HepG2 (cell line): ENCODE measurements at regions not wholly inside any gene's neighbourhood (a gene's known extent, or its start where the extent isn't known, plus 50 kb on each side); places are given as distances from the start of the nearest gene placed in this dataset.

Source experiments
- CHD2 ChIP-seq: IDR thresholded peaks from 2 replicates; pipeline ENCODE4 v1.6.1; 2011; ENCODE audit warnings: low read depth, low read length, improper control_type of control experiment
- ZBTB8A ChIP-seq: sonication (generic); formaldehyde crosslinking; IDR thresholded peaks from 2 replicates; pipeline ENCODE4 v1.4.0; 2020; ENCODE audit warnings: mild to moderate bottlenecking, low read depth, missing genetic modification reagents, borderline replicate concordance
- ZNF562 ChIP-seq: sonication (generic); formaldehyde crosslinking; IDR thresholded peaks from 2 replicates; pipeline ENCODE4 v1.8.0; 2022; ENCODE audit warnings: missing genetic modification reagents, borderline replicate concordance
- ZNF652 ChIP-seq: IDR thresholded peaks from 2 replicates; pipeline ENCODE4 v1.6.1; 2016; ENCODE audit warnings: low read depth, borderline replicate concordance
- ZNF816 ChIP-seq: sonication (generic); formaldehyde crosslinking; IDR thresholded peaks from 2 replicates; pipeline ENCODE4 v1.8.0; 2022; ENCODE audit warnings: missing genetic modification reagents, mild to moderate bottlenecking, borderline replicate concordance
- ZSCAN30 ChIP-seq: sonication (generic); formaldehyde crosslinking; IDR thresholded peaks from 2 replicates; pipeline ENCODE4 v1.5.0; 2020; ENCODE audit warnings: mild to moderate bottlenecking, missing genetic modification reagents

DNA sequence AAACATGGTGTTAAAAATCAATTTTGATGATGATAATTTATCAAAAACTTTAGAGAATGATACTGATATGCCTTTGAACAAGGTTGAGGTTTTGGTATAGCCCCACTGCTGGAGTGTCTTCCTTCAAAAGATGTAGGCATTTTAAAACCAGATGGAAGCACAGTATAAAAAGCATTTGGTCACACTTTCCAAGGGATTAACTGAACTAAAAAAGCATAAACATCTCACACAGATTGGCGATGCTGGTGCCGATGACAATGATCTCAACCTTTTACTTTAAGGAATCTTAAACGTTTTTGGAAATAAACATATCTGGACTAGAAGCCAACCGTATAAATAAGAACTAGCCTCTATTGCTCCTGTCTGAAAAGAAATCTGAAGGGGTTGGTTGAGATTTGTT, 488.4 kb downstream of the ENC1 start:
- TF ChIP-seq ZSCAN30 (CRISPR knock-in tag) (no peak), ZNF562 (no peak), CHD2 (no peak), ZBTB8A (no peak), ZNF652 (no peak), ZNF816 (CRISPR knock-in tag) (no peak)
